ENCODE measurements at regions not wholly inside any gene's neighbourhood (a gene's known extent, or its start where the extent isn't known, plus 50 kb on each side); places are given as distances from the start of the nearest gene placed in this dataset.

- TF ChIP-seq CTCF (IDR thresholded peaks at IDR 0.05) (no peak), EZH2 (IDR thresholded peaks at IDR 0.05) (no peak)
Measured at GRCh38 chr15:55005679-55006078, 191.1 kb downstream of the RSL24D1 start.
